GM18868 (cell line): ENCODE measurements at regions not wholly inside any gene's neighbourhood (a gene's known extent, or its start where the extent isn't known, plus 50 kb on each side); places are given as distances from the start of the nearest gene placed in this dataset.
"Not testable (repeated sequence)": the region's sequence is repeated elsewhere in the genome, so short reads cannot be mapped to it uniquely, and the experiment has no call there.

Experiments used
- ATAC-seq: cut with Tn5 transposase; IDR thresholded peaks from one replicate; pipeline ENCODE4 v1.9.1; 2021; ENCODE audit warnings: mild to moderate bottlenecking, moderate library complexity; ENCODE audit not compliant: unreplicated experiment

- ATAC-seq = no peak
Observed at GRCh38 chr19:27733551-27734266, 1479.2 kb downstream of the UQCRFS1 start.

- ATAC-seq = no peak
Observed at GRCh38 chr19:27729332-27729731, 1483.6 kb downstream of the UQCRFS1 start.

GRCh38 chr19:27722625-27723024 lies 1490.3 kb downstream of the UQCRFS1 start:
- no peak for ATAC-seq

- no peak for ATAC-seq
Observed at GRCh38 chr19:27720155-27720554, 1492.8 kb downstream of the UQCRFS1 start.

DNA sequence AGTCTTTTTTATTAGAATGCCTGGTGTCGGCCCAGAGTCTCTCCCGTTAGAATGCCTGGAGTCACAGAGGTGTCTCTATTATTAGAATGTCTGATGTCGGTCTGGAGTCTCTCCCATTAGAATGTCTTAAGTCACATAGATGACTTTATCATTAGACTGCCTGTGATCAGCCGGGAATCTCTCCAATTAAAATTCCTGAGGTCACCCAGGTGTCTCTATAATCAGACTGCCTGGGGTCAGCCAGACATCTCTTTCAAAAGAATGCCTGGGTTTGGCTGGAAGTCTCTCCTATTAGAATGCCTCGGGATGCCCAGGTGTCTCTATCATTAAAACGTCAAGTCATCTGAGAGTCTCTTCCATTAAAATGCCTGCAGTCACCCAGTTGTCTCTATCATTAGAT lies 1493.9 kb downstream of the UQCRFS1 start:
- no peak for ATAC-seq

DNA sequence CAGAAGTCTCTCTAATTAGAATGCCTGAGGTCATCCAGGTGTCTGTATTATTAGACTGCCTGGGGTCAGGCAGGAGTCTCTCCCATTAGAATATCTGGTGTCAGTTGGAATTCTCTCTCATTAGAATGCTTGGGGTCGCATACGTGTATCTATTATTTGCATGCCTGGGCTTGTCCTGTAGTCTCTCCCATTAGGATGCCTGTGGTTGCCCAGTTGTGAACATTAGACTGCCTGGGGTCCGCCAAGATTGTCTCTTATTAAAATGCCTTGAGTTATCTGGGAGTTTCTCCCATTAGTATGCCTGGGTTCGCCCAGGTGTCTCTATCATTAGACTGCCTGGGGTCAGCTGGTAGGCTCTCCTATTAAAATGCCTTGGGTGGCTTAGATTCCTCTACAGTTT lies 1494.7 kb downstream of the UQCRFS1 start:
- ATAC-seq = no peak

GRCh38 chr19:27717825-27718224 lies 1495.1 kb downstream of the UQCRFS1 start:
- ATAC-seq = no peak

GRCh38 chr19:27716922-27717321 lies 1496.0 kb downstream of the UQCRFS1 start:
- no peak for ATAC-seq

GRCh38 chr19:27714857-27715256 lies 1498.1 kb downstream of the UQCRFS1 start:
- no peak for ATAC-seq

- ATAC-seq = no peak
Observed at GRCh38 chr19:27709496-27709895, 1503.5 kb downstream of the UQCRFS1 start.

DNA sequence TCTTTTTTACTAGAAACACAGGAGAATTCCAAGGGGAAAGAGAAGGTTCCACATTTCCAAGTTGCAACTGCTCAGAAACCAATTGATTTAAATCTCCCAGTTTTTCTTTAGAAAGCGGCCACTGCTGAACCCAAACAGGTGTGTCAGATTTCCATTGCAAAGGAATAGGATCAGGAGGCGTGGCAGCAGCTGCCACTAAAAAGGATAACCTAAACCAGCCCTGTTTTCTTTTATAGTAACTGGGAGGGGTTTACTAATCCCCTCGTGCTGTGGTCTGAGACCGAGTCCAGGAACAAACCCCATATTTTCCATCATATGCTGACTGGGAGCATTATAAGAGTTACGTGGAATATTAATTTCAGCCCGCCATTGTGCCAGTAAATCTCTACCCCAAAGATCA lies 1504.0 kb downstream of the UQCRFS1 start:
- not testable (repeated sequence) for ATAC-seq

DNA sequence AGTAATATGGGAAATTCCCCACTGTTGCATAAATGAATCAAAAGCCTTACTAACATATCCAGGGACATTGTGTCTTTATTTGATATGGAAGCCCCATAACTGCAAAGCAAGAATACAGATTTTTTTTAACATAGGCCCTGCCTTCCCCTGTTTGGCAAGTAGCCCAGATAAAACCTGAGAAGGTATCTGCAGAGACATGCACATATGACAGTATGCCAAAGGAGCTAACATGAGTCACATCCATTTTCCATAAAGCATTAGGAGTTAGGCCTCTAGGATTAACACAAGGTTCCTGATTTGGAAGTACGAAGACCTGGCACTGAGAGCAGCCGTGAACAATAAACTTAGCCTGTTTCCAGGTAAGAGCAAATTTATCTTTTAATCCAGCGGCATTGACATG lies 1505.9 kb downstream of the UQCRFS1 start:
- ATAC-seq = not testable (repeated sequence)

DNA sequence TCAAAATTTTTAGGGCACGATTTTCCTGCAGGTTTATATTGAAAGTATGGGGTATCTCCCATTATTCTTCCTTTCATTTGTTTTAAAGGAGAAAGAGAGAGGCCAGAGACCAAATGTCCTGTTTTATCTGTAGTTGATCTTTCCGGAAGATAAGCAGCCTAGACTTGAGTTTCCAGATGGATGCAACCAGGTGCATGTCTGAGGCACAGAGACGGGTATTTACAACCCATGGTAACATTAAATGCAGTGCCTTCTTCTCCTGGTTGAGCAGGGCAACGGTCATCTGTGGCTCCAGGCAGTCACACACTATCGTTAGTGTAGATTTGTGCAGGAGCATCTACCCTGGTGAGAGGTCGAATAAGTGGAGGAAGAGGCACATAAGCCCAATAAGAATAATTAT lies 1507.1 kb downstream of the UQCRFS1 start:
- ATAC-seq = no peak

- ATAC-seq = no peak
Observed at GRCh38 chr19:27694361-27695055, 1518.4 kb downstream of the UQCRFS1 start.

DNA sequence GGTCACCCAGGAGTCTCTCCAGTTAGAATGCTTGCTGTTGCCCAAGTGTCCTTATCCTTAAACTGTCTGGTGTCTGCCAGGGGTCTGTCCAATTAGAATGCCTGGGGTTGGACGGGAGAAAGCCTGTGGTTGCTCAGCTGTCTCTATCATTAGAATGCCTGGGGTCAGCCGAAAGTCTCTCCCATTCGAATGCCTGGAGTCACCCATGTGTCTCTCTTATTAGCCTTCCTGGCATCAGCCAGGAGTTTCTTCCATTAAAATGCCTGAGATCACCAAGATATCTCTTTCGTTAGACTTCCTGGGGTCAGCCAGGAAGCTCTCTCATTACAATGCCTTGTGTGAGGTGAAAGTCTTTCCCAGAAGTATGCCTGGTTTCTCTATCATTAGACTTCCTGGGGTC lies 1521.0 kb downstream of the UQCRFS1 start:
- no peak for ATAC-seq

DNA sequence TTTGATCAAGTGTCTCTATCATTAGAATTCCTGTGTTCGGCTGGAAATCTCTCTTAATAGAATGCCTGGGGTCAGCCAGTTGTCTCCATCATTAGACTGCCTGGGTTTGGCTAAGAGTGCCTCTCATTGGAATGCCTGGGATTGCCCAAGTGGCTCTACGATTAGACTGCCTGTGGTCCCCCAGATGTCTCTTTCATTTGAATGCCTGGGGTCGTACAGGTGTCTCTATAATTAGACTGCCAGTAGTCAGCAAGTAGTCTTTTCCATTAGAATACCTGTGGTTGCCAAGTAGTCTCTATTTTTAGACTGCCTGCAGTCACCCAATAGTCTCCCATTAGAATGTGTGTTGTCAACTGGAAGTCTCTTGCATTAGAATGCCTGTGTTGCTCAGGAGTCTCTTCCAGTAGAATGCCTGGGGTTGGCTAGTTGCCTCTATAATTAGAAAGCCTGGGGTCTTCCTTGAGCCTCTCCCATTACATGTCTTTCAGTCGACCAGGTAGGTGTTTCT lies 1523.2 kb downstream of the UQCRFS1 start:
- ATAC-seq = no peak

DNA sequence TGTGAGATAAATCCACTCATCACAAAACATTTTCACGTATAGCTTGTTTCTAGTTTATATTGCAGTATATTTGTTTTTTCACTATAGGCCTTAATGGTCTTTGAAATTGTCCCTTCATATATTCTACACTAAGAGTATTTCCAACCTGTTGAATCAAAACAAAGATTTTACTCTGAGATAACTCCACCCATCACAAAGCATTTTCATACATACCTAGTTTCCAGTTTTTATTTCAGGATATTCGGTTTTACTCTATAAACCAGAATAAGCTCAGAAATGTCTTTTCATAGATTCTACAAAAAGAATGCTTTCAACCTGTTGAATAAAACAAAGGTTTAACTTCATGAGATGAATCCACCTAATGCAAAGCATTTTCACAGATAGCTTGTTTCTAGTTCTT lies 1528.7 kb downstream of the UQCRFS1 start:
- no peak for ATAC-seq

DNA sequence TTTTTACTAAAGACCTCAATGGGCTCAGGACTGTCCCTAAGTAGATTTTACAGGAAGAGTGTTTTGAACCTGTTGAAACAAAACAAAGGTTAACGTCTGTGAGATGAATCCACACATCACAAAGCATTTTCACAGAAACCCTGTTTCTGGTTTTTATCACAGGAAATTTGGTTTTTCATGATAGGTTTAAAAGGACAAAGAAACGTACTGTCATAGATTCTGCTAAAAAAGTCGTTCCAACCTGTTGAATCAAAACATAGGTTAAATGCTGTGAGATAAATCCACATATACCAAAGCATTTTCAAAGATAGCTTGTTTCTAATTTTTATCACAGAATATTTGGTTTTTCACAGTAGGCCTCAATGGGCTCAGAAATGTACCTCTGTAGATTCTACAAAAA lies 1531.0 kb downstream of the UQCRFS1 start:
- ATAC-seq = no peak

- no peak for ATAC-seq
Observed at GRCh38 chr19:27679905-27680304, 1533.0 kb downstream of the UQCRFS1 start.

DNA sequence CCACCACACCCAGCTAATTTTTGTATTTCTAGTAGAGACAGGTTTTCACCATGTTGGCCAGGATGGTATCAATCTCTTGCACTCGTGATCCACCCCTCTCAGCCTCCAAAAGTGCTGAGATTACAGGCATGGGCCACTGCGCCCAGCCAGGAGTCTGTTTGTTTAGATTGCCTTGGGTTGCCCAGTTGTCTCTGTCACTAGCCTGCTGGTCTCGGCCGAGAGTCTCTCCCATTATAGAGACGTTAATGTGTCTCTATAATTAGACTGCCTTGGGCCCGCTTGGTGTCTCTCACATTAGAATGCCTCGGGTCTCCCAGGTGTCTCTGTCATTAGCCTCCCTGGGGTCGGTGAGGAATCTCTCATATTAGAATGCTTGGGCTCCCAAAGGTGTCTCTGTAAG lies 1533.6 kb downstream of the UQCRFS1 start:
- no peak for ATAC-seq

DNA sequence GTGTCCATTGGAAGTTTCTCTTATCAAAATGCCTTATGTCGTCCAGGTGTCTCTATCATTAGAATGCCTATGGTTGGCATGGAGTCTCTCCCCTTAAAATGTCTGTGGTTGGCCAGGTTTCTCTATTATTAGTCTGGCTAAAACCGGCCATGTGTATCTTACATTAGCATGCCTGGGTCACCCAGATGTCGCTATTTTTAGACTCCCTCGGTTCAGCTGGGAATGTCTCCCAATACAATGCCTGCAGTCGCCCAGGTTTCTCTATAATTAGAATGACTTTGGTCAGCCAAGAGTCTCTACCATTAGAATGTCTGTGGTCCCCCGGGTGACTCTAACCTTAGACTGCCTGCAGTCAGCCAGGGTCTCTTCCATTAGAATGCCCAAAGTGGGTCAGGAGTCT lies 1536.1 kb downstream of the UQCRFS1 start:
- ATAC-seq = no peak

DNA sequence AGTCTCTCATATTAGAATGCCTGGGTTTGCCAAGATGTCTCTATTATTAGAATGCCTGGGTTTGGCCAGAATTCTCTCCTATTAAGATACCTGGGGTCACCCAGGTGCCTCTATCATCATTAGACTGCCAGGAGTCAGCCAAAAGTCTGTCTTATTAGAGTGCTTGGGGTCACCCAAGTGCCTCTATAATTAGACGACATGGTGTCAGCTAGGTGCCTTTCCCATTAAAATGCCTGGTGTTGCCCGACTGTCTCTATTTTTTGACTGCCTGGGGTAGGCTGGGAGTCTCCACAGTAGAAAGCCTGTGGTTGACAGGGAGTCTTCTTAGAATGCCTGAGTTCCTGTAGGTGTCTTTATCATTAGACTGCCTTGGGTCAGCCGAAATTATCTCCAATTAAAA lies 1536.6 kb downstream of the UQCRFS1 start:
- no peak for ATAC-seq
